HG03460 (cell line): ENCODE measurements at regions not wholly inside any gene's neighbourhood (a gene's known extent, or its start where the extent isn't known, plus 50 kb on each side); places are given as distances from the start of the nearest gene placed in this dataset.
"Not testable (repeated sequence)": the region's sequence is repeated elsewhere in the genome, so short reads cannot be mapped to it uniquely, and the experiment has no call there.

Experiments used
- ATAC-seq: cut with Tn5 transposase; IDR thresholded peaks from one replicate; pipeline ENCODE4 v1.9.1; 2021; ENCODE audit not compliant: unreplicated experiment

GRCh38 chr17:72385475-72385874 is 264.7 kb downstream of the SOX9 start:
- no peak for ATAC-seq

DNA sequence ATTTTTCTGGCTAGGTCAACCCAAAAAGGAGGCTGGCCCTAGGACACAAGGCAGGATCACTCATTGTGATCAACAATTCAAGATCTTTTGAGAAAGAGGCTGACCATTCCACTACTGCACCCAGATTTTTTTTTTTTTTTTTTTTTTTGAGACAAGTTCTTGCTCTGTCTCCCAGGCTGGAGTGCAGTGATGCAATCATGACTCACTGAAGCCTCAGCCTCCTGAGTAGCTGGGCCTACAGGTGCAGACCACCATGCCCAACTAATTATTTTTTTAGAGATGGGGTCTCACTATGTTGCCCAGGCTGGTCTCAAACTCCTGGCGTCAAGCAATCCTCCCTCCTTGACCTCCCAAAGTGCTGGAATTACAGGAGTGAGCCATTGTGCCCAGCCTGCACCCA is 265.4 kb downstream of the SOX9 start:
- ATAC-seq = not testable (repeated sequence)

DNA sequence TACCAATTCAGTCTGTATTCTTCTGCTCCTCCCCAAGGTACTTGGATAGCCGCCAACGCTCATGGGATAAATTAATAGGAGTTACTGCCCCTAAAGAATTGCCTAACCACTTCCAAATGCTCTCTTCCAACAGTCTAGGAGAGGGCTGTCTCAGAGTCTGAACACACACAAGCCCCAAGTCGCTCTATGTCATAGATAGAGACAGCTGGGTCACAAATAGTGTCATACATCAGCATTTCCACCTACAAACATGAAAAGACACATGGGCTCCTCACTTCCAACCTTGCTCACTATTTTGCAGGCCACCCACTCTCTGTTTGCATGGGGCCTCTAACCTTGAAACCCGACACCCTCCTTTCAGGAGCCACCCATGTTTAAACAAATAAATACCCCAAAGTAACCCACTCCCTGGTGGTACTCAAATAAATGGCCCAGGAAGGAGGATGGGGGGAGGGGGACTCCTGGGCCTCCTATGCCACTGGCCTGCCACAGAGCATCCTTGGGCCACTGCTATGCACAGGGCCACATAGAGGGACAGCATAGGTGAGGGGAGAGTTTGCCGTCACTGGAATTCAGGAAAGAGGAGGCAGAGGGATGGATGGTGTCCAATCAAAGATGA is 265.9 kb downstream of the SOX9 start:
- no peak for ATAC-seq

- ATAC-seq = no peak
Measured at GRCh38 chr17:72387487-72387886, 266.7 kb downstream of the SOX9 start.

GRCh38 chr17:72387969-72388368 is 267.1 kb downstream of the SOX9 start:
- ATAC-seq = no peak

DNA sequence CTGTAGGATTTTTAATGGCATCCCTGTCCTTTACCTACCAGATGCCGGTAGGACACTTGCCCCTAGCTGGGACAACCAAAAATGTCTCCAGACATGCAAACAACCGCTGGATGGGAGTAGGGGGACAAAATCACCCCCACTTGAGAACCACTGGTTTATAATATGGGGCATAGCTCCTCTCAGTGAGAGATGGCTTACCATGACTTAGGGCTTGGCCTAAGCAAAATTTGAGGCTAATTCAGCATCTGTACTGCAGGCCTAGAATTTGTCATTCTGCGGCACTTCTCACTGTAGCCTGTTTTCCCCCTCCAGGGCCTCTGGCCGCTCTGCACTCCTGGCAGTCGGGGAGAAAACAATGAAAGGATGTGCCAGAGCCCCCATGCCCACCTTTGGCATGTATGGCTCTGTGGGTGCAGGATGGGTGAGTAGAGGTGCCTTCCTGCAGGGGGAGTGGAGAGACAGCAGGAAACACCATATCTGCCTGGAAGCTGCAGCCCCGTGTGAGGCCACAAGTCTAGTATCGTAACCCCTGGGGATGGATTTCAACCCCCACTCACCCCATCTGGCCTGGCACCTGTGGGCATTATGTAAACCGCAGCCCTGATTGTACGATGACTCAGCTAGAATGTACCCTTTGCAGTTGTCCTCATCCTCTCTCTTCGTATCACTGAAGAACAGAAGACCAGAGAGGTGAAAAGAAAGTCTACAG is 268.1 kb downstream of the SOX9 start:
- ATAC-seq = peak; percentile 65

- no peak for ATAC-seq
Measured at GRCh38 chr17:72390675-72391508, 270.1 kb downstream of the SOX9 start.

- no peak for ATAC-seq
Measured at GRCh38 chr17:72392056-72393010, 271.5 kb downstream of the SOX9 start.

DNA sequence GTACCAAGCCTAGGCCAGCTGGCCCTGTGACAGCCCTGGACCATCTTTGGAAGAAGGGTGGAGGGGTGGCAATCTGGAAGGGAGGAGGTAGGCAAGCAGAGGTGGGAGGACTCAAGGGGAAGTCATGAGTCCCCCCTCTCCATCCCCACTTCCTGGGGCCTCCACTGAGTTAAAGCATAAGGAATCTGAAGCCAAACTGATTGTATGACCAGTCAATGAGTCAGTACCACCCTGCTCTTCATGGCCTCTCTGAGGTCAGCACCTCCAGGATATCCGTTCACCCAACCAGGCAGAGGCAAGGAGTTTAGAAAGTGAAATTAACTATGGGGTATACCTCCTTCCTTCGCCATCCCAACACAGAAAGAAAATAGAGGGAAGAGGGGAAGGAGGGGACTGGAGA is 272.7 kb downstream of the SOX9 start:
- no peak for ATAC-seq

DNA sequence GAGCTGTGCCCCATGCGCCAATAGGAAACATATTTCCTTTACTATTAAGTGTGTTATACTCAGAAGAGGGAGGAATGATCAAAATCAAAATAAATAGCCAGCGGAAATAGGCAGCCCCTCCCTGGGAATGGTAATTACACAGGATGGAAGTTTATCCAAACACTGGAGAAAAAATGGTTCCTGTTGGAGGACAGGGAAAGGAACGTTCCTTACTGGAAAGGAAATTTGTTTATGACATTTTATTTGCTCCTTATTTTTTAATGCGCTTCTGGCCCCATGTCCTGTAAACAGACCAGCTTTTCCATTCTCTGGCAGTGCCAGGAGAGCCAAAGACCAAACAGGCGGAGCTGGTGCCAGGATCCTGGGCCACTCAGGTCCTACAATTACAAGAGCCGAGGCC is 273.7 kb downstream of the SOX9 start:
- no peak for ATAC-seq

DNA sequence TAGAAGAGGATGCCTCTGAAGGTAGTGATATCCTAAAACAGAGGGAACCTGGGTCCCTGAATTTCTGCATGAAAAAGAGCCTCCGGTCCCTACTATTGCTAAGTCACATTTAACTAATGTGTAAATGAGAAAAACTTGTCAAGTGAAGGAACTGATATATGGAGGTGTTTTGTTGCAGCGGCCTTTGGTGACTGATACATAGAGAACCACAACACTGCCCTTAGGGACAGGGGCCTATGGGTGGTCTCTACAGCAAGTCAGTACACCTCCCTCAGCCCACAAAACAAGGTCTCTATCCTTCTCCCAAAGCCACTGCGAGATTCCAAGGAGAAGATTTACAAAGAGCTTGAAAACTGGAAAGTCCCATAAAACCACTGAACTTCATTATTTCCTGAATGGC is 275.3 kb downstream of the SOX9 start:
- ATAC-seq = no peak

- ATAC-seq = no peak
Measured at GRCh38 chr17:72397223-72397667, 276.4 kb downstream of the SOX9 start.

DNA sequence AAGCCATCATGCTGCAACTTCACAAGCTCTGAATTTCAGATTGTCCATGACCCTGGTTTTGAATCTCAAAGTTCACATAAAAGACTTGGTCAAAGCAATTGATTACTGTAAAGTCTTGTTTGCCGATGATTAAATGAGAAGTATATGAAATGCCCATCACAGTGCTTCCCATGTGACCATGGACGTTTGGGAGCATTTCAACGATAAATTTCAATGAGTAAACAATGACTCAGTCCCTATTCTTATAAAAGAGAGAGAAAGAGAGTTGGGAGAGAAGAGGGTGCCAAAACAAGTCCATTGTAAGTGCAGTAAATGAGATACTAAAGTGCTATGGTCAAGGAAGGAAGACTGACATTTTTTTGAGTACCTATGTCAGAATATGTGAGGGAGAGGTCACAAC is 276.9 kb downstream of the SOX9 start:
- no peak for ATAC-seq

DNA sequence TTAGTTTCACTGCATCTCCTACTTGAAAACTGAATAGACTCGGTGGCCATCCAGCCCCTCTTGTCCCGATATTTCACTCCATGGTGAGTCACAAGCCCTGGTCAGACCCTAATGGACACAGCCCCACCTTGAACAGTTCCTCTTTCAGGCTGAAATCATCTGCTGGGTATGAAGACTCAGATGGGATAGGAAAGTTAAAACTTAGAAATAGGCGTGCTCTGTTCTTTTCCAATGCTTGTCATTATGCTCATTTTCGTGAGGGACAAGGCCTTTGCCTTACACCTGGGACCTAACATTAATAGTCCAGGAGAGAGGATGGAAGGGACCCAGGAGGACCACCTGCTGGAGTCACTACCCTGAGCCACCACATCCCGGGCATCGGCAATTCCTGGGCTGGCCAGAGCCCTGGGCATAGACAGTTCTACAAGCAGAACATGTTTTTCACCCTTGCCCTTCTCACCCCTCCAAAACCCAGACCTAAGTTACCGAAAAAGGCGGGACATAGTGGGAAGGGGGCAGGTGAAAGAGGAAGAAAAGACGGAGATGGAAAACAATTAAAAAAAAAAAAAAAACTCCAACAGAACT is 278.3 kb downstream of the SOX9 start:
- ATAC-seq = no peak

- no peak for ATAC-seq
Measured at GRCh38 chr17:72399608-72400487, 279.0 kb downstream of the SOX9 start.

DNA sequence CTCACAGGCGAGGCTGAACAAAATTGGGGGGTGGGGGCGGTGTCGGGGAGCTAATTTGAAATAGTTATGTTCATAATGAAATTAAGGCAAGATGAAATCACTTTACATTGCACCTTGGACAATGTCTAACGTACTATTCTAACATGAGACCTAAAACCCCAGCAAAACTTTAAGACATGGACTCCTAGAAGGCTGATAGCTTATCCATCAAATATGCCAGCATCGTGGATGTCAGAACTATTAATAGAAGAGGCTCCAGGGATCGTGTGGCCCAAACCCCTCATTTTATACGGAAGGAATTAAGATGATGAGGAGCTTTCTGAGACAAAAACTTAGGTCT is 279.6 kb downstream of the SOX9 start:
- no peak for ATAC-seq

- no peak for ATAC-seq
Measured at GRCh38 chr17:72400863-72401262, 280.0 kb downstream of the SOX9 start.

GRCh38 chr17:72401883-72402726 is 281.3 kb downstream of the SOX9 start:
- no peak for ATAC-seq

DNA sequence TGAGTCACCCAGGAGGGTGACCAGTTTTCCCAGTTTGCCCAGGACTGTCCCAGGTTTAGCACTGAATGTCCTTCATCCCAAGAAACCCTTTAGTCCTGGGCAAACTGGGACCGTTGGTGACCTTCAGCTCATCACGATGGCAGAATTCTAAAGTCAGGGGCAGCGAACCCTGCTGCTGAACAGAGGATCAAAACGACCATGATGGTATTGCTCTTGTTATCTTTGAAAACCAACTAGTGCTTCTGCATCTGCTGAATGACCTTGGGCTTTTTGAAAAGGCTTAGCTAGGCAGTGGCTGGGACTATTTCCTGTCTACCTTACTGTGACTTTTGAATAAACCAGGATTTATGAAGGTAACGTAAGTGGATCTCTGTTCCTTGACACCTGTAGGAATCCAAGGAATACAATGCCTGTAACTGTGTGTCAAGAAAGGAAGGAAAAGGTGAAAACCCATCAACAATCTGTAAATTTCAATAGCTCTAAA is 281.9 kb downstream of the SOX9 start:
- no peak for ATAC-seq
